ENCODE measurements at regions not wholly inside any gene's neighbourhood (a gene's known extent, or its start where the extent isn't known, plus 50 kb on each side); places are given as distances from the start of the nearest gene placed in this dataset.
"Not testable (repeated sequence)": the region's sequence is repeated elsewhere in the genome, so short reads cannot be mapped to it uniquely, and the experiment has no call there.

- no peak for DNase-seq (ENCODE audit: low read depth)
Observed at GRCh38 chr14:48575772-48576171, 900.4 kb upstream of the MDGA2 start.

- DNase-seq (ENCODE audit: low read depth), result no peak
Observed at GRCh38 chr14:48568688-48569087, 893.3 kb upstream of the MDGA2 start.

GRCh38 chr14:48568252-48568651 is 892.8 kb upstream of the MDGA2 start:
- DNase-seq (ENCODE audit: low read depth), result no peak

GRCh38 chr14:48563489-48563888 is 888.1 kb upstream of the MDGA2 start:
- no peak for DNase-seq (ENCODE audit: low read depth)

- DNase-seq (ENCODE audit: low read depth), result not testable (repeated sequence)
Observed at GRCh38 chr14:48561438-48561837, 886.0 kb upstream of the MDGA2 start.

- DNase-seq (ENCODE audit: low read depth), result no peak
Observed at GRCh38 chr14:48560421-48560820, 885.0 kb upstream of the MDGA2 start.

GRCh38 chr14:48553443-48553842 is 878.0 kb upstream of the MDGA2 start:
- no peak for DNase-seq (ENCODE audit: low read depth)

- no peak for DNase-seq (ENCODE audit: low read depth)
Observed at GRCh38 chr14:48546996-48547395, 871.6 kb upstream of the MDGA2 start.

GRCh38 chr14:48537600-48537999 is 862.2 kb upstream of the MDGA2 start:
- no peak for DNase-seq (ENCODE audit: low read depth)

- DNase-seq (ENCODE audit: low read depth), result no peak
Observed at GRCh38 chr14:48536318-48536717, 860.9 kb upstream of the MDGA2 start.

- no peak for DNase-seq (ENCODE audit: low read depth)
Observed at GRCh38 chr14:48527832-48528231, 852.4 kb upstream of the MDGA2 start.

GRCh38 chr14:48526307-48526706 is 850.9 kb upstream of the MDGA2 start:
- DNase-seq (ENCODE audit: low read depth), result no peak

- DNase-seq (ENCODE audit: low read depth), result no peak
Observed at GRCh38 chr14:48504921-48505320, 829.5 kb upstream of the MDGA2 start.

GRCh38 chr14:48490756-48491155 is 815.4 kb upstream of the MDGA2 start:
- no peak for DNase-seq (ENCODE audit: low read depth)

- DNase-seq (ENCODE audit: low read depth), result no peak
Observed at GRCh38 chr14:48473944-48474343, 798.5 kb upstream of the MDGA2 start.

- DNase-seq (ENCODE audit: low read depth), result no peak
Observed at GRCh38 chr14:48456051-48456450, 780.6 kb upstream of the MDGA2 start.

GRCh38 chr14:48454887-48455286 is 779.5 kb upstream of the MDGA2 start:
- DNase-seq (ENCODE audit: low read depth), result no peak

- DNase-seq (ENCODE audit: low read depth), result no peak
Observed at GRCh38 chr14:48452437-48452995, 777.1 kb upstream of the MDGA2 start.

GRCh38 chr14:48435221-48435620 is 759.8 kb upstream of the MDGA2 start:
- no peak for DNase-seq (ENCODE audit: low read depth)

- no peak for DNase-seq (ENCODE audit: low read depth)
Observed at GRCh38 chr14:48430805-48431204, 755.4 kb upstream of the MDGA2 start.

- no peak for DNase-seq (ENCODE audit: low read depth)
Observed at GRCh38 chr14:48429512-48429911, 754.1 kb upstream of the MDGA2 start.

- no peak for DNase-seq (ENCODE audit: low read depth)
Observed at GRCh38 chr14:48417715-48418500, 742.5 kb upstream of the MDGA2 start.

- no peak for DNase-seq (ENCODE audit: low read depth)
Observed at GRCh38 chr14:48401321-48401720, 725.9 kb upstream of the MDGA2 start.

Data from stromal cell of bone marrow (primary cell).